Hypothalamus (tissue), 51 donors: ENCODE measurements at regions not wholly inside any gene's neighbourhood (a gene's known extent, or its start where the extent isn't known, plus 50 kb on each side); places are given as distances from the start of the nearest gene placed in this dataset.
"Not testable (repeated sequence)": the region's sequence is repeated elsewhere in the genome, so short reads cannot be mapped to it uniquely, and the experiment has no call there.

ENCODE experiments used
- DNase-seq, 51 donors: peaks; one replicate each; lab custom pipeline; 2025; lab: John Stamatoyannopoulos, UW

DNA sequence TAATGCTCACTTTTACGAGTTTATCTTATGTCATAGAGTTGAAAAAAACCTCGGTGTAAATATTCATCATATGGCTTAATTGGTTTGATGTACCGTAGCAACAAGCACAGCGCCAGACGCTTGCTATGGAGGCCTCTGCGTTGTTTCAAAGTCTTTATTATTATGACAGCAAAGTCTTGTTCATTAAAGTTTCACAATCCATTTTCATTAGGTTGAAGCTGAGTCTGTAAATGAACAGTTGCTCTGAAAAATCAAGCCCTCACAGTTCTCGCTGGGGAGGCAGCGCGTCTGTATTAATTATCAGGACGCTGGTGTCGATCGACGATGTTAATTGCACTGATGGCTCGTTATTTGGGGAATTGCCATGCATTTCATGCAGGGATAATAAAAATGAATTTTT lies 185.6 kb downstream of the INSC start:
- no peak for DNase-seq

DNA sequence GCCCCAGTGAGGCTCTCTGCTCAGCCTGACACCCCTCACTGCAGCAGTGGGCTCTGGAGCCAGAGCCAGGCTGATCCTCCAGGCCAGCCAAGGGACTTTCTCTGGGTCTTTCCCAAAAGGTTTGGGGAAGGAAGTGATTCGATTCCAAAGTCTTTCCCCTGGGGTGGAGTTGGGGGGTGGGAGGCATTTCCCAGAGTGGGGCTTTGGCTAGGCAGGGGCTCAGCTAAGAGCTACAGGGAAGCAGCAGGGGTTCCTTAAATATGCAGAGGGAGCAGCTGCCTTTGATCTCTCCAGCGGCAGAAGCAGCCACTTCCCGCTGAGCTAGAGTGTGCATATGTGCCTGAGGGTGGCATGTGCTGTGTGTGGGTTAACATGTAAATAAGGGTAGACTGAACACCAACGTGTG lies 192.9 kb downstream of the INSC start:
- no peak for DNase-seq

DNA sequence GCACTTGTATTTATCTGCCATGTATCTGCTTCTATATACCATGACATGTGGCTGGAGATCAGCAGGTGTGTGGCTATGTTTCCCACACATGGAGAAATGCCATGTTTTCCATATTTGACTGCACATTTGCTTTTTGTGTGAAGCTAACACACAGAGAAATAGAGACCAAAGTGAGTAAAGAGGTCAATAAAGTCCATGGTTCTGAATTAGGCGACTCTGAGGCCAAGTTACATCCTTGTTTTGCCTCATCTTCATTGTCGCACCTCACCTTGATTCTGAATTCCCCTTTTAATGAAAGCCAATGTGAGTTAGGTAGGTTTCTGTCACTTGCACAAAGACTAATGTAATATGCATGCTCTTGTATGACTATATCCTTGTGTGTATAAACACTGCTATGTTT lies 194.1 kb downstream of the INSC start:
- DNase-seq = no peak

DNA sequence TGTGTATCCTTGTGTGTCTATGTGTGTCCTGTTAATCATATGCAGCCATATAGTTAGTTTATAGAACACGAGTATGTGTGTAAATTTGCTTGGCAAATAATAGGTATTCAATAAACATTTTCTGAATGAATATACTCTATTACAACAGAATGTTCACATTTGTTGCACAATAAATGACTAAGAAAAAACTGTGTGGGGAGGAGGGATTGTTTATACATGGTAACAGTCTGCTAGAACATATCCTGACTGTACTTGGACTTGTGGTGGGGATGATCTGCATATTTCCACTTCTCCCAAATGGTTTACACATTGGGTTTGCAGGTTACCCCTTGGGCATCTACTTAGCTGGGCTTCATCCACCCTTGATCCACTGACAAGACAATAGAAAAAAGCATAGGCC lies 194.6 kb downstream of the INSC start:
- DNase-seq = no peak

DNA sequence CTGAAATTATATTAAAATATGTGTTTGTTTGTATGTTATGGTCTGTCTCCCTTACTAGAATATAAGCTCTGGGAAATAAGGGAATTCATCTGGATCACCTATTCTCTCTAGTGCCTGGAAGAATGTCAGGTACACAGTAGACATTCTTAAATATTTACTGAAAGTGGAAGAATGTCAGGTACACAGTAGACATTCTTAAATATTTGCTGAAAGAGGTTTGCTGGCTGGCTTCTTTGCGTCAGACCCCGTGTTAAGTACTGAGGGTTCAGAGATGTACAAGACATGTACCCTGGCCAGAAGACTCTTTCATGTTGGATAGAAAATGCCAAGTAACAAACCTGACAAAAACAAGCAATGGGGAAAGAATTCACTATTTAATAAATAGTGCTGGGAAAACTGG lies 199.1 kb downstream of the INSC start:
- no peak for DNase-seq

DNA sequence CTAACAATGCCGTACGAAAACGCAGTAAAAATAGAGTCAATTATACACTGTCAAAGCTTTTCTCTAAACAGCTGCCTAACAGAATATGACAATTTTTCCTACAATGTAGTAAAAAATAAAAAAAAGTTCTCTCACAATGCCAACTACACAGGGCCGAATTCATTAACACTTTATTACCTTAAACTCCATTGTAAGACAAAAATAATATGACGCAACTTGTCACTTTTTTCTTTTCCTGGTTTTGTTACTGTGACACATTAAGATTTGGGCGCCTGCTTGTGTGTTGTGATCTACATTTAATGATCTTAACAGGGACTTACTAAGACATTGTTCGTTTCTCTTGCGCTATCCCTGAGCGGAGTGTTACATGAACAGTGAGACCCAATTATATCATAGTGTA lies 204.1 kb downstream of the INSC start:
- DNase-seq = no peak

DNA sequence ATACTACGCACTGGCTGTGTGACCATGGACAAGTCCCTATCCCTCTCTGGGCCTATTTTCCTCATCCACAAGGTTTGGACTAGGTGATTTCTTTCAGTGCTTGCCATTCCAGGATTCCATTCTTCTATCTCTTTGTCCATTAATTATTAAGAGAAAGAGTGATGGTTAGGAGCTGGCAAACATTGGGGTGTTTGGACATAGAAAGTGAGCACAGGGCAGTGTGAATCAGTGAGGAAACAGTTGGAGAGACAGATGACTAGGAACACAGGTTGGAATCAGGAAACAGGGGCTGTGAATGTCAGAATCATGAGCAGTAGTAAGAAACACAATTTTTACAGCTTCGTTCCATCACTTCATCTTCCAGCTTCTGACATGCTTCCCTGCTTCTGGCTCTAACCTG lies 211.8 kb downstream of the INSC start:
- no peak for DNase-seq

DNA sequence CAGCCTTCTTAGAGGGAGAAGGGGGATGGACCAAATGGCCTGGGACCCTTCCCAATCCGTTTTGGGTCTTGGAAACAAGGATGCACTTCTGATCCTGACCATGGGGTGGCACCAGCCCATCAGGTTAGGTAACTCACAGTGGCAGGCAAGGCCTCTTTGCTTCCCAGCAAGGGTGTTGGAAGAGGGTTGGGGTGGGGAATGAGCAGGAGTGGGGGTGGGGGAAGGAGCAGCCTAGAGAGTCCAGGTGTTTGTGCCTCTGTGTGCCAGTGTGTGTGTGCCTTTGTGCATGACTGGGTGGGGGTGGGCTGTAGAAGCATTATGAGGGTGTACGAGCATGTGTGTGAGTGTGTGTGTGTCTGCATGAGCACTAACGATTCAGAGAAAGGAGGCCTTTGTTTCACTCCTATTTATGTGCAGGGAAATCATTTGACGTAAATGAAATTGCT lies 213.1 kb downstream of the INSC start:
- DNase-seq = peak in 37 of 51 donors; percentile 2 to 65 (median 24)

DNA sequence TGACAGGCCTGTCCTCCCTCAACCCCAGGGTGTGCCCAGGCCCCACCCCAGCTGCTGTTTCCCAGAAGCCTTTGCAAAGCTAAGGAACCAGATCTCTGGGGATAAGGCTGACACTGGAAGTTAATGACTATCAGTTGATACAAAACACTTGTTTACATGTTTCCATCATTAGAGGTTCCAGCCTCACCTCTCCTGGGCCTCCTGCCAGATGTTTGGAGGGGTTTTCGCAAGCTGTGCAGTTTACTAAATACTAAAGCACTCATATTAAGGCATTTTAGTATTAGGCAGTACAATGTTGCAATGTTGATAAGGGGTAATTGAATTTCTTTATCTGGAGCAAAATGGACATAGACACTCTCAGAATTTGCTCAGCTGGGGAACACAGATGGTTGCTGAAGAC lies 218.7 kb downstream of the INSC start:
- no peak for DNase-seq

DNA sequence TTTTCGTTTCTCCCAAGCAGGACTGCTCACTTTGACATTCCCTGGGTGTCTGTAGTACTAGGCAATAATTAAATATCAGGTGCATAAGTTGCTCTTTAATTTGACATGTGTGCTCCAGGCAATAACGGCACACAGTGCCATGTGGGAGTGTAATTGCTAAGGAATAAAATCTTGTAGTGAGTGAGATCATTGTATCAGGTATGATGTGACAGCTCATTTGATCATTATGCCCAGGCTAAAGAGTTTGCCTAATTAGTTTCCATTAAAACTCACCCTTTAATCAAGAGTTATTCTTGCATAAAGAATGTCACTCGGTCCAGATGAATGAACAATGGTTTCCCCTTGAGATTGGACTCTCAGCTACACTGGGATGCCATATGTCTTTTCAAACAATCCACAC lies 220.0 kb downstream of the INSC start:
- no peak for DNase-seq

DNA sequence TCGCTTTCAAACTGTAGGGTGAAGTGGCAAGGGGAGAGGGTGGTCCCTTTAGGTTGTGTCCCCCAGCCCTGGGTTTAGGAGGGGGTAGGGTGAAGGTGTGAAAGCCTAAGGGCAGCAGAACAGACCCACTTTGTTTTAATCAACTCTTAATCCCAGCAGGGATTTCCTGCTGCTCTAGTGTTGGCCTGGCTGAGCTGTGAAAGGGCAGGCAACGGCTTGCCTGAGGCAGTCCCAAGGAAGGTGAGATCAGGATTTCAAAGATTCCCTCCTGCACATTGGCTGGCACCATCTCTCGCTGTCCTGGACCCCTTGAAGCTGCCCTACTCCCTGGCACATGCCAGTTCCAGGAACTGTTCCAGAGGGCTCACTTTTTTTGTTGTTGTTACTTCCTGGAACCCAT lies 221.3 kb downstream of the INSC start:
- DNase-seq = no peak

DNA sequence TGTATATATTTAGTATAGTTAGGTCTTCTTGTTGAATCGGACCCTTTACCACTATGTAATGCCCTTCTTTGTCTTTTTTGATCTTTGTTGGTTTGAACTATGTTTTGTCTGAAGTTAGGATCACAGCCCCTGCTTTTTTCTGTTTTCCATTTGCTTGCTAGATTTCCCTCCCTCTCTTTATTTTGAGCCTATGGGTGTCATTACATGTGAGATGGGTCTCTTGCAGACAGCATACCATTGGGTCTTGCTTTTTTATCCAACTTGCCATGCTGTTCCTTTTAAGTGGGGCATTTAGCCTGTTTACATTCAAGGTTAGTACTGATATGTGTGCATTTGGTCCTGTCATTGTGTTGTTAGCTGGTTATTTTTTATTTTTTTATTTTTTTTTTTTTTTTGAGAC lies 224.6 kb downstream of the INSC start:
- no peak for DNase-seq

DNA sequence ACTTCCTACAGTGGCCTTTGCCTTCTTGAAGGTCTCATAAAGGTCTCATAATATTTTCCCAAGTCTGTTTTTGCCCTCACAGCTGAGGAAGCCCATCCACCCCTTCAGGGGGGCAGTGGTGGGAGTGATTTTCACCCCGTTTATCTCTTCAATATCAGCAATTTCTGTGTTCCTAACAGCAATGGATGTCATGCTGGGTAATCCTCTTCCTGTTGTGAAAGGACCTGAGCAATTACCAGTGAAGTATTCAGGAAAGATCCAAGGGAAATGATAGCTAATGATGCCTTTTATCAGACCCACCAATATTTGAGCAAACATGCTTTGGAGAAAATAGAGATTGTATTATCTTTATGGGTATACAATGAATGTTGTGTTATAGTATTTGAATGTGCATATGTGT lies 226.9 kb downstream of the INSC start:
- no peak for DNase-seq

DNA sequence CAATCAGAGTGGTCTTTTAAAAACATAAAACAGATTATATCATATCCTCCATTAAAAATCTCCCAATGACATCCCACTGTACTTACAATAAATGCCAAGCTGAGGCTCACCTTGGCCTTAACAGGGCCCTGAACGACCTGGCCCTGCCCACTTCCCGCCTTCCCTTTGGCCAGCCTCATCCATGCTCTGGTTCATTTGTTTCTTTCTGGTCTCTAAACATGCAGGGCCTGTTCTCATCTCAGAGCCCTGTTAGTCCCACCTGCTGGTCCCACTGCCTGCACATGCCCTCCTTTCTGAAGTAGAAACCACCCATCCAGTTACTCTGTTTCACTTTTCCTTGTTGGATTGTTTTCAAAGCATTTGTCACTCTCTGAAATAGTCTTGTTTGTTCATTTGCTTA lies 227.4 kb downstream of the INSC start:
- no peak for DNase-seq

DNA sequence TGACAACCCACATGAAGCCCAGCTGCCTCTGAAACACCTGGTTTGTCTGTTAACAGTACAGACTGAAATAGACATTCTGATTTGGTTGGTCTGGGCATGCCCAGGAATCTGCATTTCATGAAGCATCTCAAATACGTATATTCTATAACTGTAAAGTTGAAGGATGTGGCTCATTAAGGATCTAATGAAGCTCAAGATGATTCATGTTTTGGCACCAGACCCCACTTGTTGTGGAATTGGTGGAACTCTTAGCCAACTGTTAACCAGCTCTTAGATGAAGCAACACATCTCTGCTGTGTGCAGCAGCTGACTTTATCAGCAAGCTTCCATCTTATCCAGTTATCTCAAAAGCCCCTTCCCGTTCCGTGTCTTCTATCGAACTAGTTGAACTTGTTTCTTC lies 232.2 kb downstream of the INSC start:
- DNase-seq = no peak

DNA sequence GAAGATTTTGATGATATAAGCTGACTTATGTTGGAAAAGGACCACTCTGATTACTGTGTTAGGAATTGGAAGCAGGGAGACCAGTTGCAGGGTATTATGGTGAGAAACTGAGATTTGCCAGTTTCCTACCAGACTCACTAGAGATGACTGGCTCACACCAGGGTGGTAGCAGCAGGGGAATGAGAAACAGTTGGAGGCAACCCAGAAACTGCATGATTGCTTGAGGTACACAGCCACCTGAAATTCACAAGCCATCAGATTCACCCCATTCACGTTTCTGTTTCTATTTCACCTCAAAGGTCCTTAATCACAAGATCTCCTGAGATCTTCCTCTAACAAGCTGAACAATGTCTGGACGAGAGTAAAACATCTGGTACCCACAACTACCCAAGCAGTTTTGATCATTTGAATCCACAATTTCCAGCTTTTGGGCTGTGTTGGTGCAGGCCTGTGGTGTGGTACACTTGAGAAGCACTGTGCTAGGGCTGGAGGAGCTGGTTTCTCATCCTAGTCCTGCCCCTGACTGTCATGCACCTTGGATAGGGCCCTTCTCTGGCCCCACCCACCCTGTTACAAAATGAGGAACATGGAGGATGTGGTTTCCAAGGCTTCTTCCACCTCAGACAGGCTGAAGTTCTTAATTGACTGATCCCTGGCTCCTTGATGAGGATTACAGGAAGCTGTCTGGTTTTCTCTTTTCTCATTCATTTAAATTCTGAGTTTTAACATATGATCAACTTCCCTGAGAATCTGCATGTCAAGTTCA lies 233.4 kb downstream of the INSC start:
- DNase-seq = no peak

DNA sequence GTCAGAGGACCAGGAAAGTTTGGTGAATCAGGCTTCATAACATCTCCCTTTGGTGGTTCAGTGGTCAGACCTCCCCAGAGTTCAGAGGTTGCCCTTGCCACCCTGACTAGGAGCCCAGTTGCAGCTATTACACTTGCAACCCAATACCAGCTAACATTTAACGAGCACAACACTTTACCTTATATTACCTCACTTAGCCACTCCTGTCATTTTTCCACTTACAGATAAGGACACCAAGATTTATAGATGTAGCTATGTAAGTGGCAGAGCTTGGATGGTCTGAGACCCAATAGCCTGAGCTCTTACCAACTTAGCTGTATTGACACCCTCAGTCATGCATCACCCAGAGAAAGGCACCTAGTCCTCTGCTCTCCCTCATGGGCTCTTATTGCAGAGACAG lies 234.7 kb downstream of the INSC start:
- no peak for DNase-seq

DNA sequence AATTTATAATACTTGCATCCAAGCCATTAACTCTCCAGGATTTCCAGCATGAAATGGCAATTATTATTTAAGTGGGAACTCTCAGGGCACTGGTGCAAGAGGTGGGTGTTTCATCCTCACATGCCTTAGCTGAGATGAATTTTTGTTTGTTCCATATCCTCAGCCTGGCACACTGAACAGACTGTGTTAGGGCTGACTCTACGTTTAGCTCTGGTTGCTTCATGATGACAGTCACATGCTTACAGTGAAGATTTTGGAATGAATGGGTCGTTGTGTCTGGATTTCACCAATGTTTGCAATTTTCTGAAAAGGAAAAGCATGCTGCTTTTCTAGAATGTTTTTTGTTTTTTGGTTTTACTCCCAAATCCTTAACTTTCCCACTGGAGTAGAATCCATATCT lies 246.6 kb downstream of the INSC start:
- no peak for DNase-seq

DNA sequence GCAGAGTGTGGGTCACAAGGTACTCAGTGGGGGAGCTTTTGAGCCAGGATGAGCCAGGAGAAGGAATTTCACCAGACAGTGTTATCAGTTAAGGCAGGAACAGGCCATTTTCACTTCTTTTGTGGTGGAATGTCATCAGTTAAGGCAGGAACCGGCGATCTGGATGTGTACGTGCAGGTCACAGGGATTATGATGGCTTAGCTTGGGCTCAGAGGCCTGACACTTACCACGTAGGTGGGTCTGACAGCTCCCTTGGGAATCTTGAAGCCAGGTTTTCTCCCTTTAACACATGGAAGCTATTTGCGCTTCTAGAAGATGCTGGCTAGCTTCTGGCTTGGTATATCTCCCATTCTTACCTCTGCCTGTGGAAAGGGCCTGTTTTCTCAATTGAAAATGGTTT lies 250.6 kb downstream of the INSC start:
- not testable (repeated sequence) for DNase-seq

DNA sequence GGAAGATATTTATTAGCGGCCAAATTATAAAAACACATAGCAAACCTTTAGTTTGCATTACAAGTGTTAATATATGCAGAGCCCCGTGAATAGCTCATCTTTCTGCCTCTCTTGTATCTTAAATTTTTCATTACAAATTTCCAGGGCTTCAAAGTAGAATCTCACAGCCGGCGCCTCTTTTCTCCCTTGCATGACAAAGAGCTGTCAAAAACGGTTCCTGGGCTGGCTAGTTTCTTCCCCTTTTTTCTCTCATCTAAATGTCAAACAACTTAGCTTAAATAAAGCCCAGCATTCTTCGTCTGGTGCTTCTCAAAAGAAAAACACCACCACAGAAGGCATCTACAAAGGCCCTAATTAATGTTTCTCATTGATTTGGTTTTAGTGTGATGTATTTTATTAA lies 253.0 kb downstream of the INSC start:
- no peak for DNase-seq

DNA sequence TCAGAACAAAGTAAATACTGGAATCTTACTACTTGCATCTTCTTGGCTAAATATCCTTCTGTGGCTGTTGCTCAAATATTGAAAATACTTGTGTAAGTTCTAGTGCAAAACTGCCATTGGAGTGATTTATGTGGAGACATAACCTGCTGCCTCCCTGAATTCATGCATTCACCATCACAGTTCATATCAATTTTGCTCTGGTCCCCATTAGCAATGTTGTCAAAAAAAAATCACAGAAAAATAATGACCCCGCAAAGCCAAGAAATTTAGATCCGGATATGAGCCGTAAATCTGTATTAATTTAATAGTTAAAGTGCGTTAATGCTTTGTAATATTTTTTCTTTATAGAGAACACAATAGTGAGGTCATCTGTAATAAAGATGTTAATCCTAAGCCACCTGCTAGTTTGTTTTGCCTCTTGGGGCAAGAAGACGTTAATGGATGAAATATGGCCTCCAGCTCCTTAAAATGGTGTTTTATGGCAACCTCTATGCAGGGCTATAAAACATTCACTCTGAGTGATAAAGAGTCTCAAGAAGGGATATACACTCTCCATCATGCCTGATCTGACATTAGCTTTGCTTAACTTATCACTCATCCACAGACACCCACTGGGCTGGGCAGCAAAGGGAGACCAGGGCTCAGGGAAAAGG lies 255.9 kb downstream of the INSC start:
- DNase-seq = no peak

DNA sequence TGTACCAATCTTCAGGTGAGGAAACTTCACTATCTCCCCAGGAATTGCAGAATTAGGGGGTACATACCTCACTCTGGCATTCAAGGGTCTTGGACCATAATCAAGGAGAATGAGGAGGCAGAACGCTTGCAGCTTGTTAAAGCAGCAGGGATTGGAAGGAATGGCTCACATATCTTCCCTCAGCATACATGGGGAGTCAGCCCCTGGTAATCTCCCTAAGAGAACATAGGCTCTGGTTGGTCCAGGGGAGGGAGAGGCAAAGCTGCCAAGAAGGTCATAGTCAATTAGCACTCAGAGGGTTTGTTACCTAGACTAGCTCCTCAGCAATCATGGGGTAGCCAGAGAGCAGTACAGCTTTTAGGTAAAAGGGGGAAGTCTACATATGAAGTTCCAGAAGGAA lies 256.8 kb downstream of the INSC start:
- DNase-seq = no peak

DNA sequence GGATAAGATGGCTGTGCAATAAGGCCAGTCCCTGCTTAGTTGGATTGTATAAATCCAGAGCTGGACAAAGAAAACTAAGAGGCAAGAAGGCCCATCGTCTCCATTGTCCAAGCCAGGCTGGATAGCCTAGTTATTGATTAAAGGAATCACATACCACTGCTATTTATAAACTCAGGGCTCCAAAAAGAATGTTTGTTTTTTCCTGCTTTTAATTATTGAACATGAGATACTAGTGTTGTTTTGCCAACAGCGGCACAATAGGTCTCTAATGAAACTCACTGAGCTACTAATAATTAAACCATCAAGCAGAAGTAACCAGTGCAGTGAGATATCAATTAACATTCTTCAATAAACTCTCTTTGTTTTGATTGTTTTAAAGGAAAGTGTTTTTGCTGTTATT lies 259.7 kb downstream of the INSC start:
- DNase-seq = no peak
